Activated T-helper 2 cell treated with anti-CD3 and anti-CD28 coated beads, Interferon-gamma antibody, Interleukin-2, Interleukin-4, amounts not matched to agents 10 μg/mL and 5 μg/mL and 100 μg/mL, durations not matched to agents 14 hours and 24 hours and 36 hours (primary cell): ENCODE measurements at regions not wholly inside any gene's neighbourhood (a gene's known extent, or its start where the extent isn't known, plus 50 kb on each side); places are given as distances from the start of the nearest gene placed in this dataset.

Source experiments
- DNase-seq: peaks from one replicate; pipeline ENCODE4 v3.0.0; 2021; ENCODE audit warnings: low spot score
- H3K27ac Mint-ChIP-seq: one replicate; pipeline ENCODE4 v1.8.0; 2021; ENCODE audit warnings: mixed read lengths
- H3K27me3 Mint-ChIP-seq: one replicate; pipeline ENCODE4 v1.8.0; 2021; ENCODE audit warnings: low read depth, mixed read lengths
- H3K36me3 Mint-ChIP-seq: one replicate; pipeline ENCODE4 v1.8.0; 2021; ENCODE audit warnings: low read depth, mixed read lengths
- H3K4me1 Mint-ChIP-seq: one replicate; pipeline ENCODE4 v1.8.0; 2021; ENCODE audit warnings: low read depth, mixed read lengths
- H3K4me3 Mint-ChIP-seq: one replicate; pipeline ENCODE4 v1.8.0; 2021; ENCODE audit warnings: low read depth, mild to moderate bottlenecking, moderate library complexity, mixed read lengths
- H3K9me3 Mint-ChIP-seq: one replicate; pipeline ENCODE4 v1.8.0; 2021; ENCODE audit warnings: mixed read lengths
- intact Hi-C: fragments of 100-400 bp; cut with micrococcal nuclease; formaldehyde crosslinking; loops from one replicate; pipeline ENCODE4 v1.15.1; 2023

DNA sequence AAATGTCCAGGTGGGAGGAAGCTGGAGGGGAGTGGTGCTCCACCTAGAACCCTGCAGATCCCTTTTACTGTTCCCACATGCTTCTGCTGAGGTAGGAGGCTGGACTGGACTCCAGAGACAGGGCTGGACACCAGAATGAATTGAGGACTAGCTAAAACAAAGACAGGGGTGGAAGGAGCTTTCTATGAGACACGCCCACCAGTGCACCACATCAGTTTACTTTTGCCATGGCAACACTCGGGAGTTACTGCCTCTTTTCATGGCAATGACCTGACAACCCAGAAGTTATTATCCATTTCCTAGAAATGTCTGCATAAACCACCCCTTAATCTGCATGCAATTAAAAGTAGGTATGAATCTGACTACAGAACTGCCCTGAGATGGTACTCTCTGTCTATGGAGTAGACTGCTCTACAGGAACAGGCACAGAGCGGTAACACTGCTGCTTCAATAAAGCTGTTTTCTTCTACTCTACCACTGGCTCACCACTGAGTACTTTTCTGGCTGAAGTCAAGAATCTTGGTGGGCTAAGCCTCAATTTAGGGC lies 211.7 kb downstream of the TFAP2C start:
- Mint-ChIP-seq H3K27ac (no peak overlapping the region), H3K4me1 (no peaks in the 10 kb centered on the region), H3K27me3 (no peaks in the 10 kb centered on the region), H3K36me3 (no peaks in the 10 kb centered on the region), H3K9me3 (no peaks in the 10 kb centered on the region), H3K4me3 (no peak overlapping the region)
- intact Hi-C loops: no loop called here
- DNase-seq: no peak

DNA sequence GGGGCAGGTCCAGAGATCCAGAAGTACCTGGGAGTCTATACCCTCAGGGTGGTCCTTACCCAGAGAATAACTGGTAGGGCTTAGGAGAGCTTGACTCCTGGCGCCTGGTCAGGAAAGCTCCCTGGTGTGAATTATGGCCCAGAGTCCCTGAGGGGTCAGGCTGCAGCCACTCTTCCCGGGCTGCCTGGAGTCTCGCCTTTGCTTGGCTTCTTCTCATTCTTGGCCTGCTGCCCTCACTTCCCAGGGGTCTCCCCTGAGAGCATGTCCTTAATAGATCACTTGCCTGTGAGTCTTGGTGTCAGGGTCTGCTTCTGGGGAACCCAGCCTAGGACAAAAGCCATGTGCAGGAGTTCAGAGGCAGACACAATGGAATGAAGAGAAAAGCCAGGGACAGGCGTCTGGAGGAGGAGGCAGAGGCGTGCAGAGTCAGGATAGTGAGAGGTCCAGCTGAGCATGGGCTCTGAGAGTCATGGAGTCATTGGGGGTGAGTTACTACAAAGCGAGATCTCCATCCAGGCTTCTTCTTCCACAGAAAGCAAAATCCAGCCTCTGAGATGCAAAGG lies 212.3 kb downstream of the TFAP2C start:
- no peak for DNase-seq
- no peaks in the 10 kb centered on the region for H3K27me3 Mint-ChIP-seq
- H3K36me3 Mint-ChIP-seq: no peaks in the 10 kb centered on the region
- no peak overlapping the region for H3K27ac Mint-ChIP-seq
- H3K9me3 Mint-ChIP-seq: no peaks in the 10 kb centered on the region
- intact Hi-C loops: no loop called here
- H3K4me1 Mint-ChIP-seq: no peaks in the 10 kb centered on the region
- no peak overlapping the region for H3K4me3 Mint-ChIP-seq

DNA sequence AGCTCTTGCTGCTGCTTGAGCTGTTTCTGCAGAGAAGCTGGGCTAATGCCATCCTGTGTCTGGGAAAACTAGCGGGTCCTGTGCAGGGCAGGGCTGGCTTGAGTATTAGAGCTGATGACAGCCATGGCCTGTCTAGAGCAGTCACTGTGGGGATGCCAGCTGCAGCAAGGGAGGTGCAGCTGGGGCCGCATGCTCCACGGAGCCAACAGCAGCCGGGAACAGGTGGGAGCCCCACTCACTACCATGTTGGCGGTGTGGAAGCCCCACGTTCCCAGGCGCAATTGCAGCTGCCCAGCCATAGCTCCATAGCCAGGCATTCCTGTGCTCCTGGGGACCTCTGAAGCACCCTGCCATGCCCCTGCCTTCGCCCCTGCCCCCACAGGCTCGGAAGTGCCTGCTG lies 212.9 kb downstream of the TFAP2C start:
- intact Hi-C loops: no loop called here
- no peak for DNase-seq
- Mint-ChIP-seq H3K27ac (no peak overlapping the region), H3K4me1 (no peaks in the 10 kb centered on the region), H3K36me3 (no peaks in the 10 kb centered on the region), H3K27me3 (no peaks in the 10 kb centered on the region), H3K4me3 (no peak overlapping the region), H3K9me3 (no peaks in the 10 kb centered on the region)

DNA sequence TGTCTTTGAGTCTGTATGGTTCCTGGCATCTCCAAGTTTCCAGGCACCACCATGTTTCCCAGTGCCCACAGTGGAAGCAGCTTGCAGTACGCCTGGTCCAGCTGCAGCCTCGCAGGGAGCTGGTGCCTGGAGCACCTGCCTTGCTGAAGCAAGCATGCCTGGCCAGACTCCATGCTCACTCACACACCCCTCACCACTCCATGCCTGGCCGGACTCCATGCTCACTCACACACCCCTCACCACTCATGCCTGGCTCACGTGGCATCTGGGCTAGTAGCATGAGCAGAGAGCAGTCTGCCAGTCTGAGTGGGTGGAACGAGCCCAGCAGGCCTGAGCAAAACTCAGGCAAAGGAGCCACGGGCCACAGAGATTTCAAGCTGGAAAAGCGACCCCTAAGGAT lies 214.3 kb downstream of the TFAP2C start:
- Mint-ChIP-seq H3K27me3 (no peaks in the 10 kb centered on the region), H3K27ac (no peak overlapping the region), H3K4me1 (no peaks in the 10 kb centered on the region), H3K9me3 (no peaks in the 10 kb centered on the region), H3K4me3 (no peak overlapping the region), H3K36me3 (no peaks in the 10 kb centered on the region)
- DNase-seq: no peak
- intact Hi-C loops: no loop called here

DNA sequence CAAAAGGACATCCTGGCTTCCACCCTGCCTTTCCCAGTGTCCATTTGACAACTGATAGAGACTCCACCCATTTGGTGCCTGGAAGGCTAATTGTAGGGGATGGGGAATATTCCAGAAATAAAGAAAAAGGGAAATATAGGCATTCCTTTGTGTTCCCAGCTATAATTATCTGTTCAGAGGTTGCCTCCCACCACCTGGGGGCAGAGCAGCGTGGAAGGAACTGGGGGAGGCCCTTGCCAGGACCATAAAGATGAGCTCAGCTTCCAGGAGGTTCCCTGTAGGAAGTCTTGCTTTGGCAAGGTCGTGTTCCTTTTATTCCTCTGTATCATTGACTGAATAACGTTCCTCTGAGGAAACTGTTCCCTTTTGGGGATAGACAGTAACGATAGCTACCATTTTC lies 214.7 kb downstream of the TFAP2C start:
- H3K9me3 Mint-ChIP-seq: no peaks in the 10 kb centered on the region

DNA sequence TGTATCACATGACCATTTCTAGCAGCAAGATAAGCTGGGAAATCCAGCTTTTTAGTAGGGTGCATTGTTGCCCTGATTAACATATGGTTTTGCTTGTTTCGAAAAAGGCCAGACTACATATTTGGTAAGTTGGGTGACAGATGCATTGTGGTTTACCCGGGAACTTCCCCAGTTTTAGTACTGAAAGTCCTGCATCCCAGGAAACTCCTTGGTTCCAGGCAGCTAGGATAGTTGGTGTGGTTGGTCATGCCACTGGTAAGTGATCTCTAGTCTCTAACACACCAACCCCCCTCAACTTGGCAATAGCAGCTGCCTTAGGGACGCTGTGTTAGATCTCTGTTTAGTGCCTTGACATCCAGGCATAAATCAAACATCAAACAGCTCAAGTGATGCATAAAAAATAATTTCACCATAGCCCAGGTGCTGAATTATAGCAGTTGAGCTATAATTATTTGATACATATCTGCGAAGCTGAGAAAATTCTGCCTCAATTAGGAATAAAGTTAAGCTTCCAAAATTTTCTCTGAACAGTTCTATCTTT lies 216.5 kb downstream of the TFAP2C start:
- no peaks in the 10 kb centered on the region for H3K4me1 Mint-ChIP-seq
- H3K9me3 Mint-ChIP-seq: no peaks in the 10 kb centered on the region
- intact Hi-C loops: no loop called here
- H3K36me3 Mint-ChIP-seq: no peaks in the 10 kb centered on the region
- DNase-seq: no peak
- H3K4me3 Mint-ChIP-seq: no peak overlapping the region
- H3K27me3 Mint-ChIP-seq: no peaks in the 10 kb centered on the region
- H3K27ac Mint-ChIP-seq: no peak overlapping the region

More for the DNA sequence above, 214.7 kb downstream of the TFAP2C start:
- H3K27me3 Mint-ChIP-seq: no peaks in the 10 kb centered on the region
- no peak overlapping the region for H3K4me3 Mint-ChIP-seq
- no peaks in the 10 kb centered on the region for H3K4me1 Mint-ChIP-seq
- DNase-seq: no peak
- no peaks in the 10 kb centered on the region for H3K36me3 Mint-ChIP-seq
- H3K27ac Mint-ChIP-seq: no peak overlapping the region
- intact Hi-C loops: no loop called here

DNA sequence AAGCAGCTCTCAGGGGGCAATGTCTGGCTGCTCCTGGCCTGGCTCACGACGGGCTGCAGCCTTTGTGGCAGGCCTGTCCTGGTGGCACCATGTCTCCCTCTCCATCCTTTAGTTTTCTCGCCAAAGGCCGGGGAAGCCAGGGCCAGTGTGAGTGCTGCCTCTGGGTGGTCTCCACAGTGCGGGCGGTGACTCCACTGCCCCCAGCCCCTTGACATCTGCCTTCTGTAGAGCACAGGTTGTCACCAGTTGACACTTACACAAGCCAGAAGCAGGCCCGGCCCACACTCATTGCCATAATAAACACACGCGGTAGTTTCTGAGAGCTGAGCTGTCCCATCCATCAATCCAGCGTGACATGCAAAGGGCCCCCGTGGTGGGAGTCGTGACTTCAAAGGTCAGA lies 219.5 kb downstream of the TFAP2C start:
- Mint-ChIP-seq H3K27me3 (no peaks in the 10 kb centered on the region), H3K36me3 (no peaks in the 10 kb centered on the region), H3K4me1 (no peaks in the 10 kb centered on the region), H3K27ac (no peak overlapping the region), H3K9me3 (no peaks in the 10 kb centered on the region), H3K4me3 (no peak overlapping the region)
- intact Hi-C loops: no loop called here
- no peak for DNase-seq

DNA sequence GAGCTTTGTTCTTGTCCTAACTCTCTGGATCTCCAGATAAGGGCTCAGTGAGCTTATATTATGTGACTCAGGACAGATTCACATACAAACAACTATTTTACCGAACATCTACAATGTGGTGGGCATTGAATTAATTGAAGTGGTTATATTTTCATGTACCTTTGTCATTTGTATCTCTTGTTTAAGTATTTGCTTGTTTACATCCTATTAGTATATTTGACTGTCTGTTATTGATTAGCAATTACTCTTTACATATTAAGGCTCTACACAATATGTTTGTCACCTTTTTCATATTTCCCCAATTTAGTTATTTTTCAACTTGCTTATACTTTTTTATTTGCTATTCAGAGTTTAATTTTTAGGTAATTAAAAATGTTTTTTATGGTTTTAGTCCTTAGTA lies 222.4 kb downstream of the TFAP2C start:
- Mint-ChIP-seq H3K9me3 (no peaks in the 10 kb centered on the region), H3K4me1 (no peaks in the 10 kb centered on the region), H3K27me3 (no peaks in the 10 kb centered on the region), H3K4me3 (no peak overlapping the region), H3K27ac (no peak overlapping the region), H3K36me3 (no peaks in the 10 kb centered on the region)
- intact Hi-C loops: no loop called here
- DNase-seq: no peak

DNA sequence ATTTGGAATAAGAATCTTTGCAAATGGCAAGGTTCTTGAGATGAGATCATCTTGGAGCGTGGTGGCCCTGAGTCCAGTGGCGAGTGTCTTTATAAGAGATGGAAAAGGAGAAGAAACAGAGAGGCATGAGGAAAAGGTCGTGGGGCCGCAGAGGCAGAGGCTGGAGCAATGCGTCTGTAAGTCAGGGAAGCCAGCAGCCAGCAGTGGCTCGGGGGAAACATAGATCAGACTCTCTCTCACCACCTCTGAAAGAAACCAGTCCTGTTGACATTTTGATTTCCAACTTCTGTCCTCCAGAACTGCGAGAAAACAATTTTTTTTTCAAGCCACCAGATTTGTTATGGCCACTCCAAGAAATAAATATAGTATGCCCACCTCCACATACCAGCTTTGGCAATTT lies 226.6 kb downstream of the TFAP2C start:
- Mint-ChIP-seq H3K36me3 (no peaks in the 10 kb centered on the region), H3K27me3 (peaks cover 2% of the 10 kb centered on the region), H3K27ac (no peak overlapping the region), H3K4me1 (no peaks in the 10 kb centered on the region), H3K4me3 (no peak overlapping the region), H3K9me3 (no peaks in the 10 kb centered on the region)
- no peak for DNase-seq
- intact Hi-C loops: no loop called here

DNA sequence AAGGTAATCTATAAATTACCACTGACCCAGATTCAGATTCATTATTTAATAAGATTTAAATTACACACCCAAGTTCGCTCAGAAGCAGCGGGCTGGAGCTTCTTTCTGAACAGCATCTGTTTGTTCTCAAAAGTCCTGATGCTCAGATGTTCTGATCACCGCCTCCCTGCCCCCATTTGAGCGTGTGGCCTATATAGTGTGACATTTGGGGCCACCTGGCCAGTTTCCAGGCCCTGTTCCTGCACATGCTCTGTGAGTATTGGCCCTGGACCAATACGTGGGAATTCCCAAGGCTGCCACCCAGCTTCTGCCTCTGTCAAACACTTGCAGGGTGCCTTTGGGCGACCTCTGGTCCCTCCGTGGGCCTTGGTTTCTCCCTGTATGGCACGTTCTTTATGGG lies 228.8 kb downstream of the TFAP2C start:
- Mint-ChIP-seq H3K4me1 (no peaks in the 10 kb centered on the region), H3K27me3 (peaks cover 4% of the 10 kb centered on the region), H3K27ac (no peak overlapping the region), H3K36me3 (no peaks in the 10 kb centered on the region), H3K9me3 (no peaks in the 10 kb centered on the region), H3K4me3 (no peak overlapping the region)
- intact Hi-C loops: no loop called here
- no peak for DNase-seq

DNA sequence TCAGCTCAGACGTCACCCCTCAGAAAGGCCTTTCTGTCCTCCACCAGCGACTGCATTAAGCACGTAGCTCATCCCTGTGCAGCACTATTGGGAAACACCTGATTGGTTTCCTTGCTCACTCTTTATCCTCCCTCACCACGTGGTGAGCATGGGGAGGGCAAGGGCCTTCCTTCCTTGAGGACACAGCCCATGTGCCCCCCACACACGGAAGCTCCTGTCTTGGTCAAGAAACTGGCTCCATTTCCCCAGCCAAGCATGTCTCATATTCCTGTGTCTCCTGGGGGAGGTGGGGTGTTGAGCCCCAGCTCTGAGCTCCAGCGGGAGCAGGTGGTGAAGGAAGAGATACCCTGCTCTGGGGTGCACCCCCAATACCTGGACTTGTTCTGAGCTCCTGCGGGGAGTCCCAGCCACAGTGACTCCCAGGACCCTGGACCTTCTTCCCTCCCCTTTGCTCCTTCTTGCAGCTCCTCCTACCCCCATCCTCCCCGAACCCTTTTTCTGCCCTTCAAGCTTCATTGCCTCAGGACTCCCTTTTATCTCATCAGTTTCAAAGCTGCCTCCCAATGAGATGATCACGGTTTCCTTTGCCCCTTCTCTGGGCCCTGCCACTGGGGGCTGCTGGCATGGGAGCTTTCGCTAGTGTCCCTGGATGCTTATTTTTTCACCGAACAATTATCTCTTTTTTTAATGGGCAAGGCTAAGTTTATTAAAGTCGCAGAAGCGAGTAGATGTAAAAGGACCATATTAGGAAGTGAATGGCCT lies 230.1 kb downstream of the TFAP2C start:
- H3K4me1 Mint-ChIP-seq: no peaks in the 10 kb centered on the region
- no peak overlapping the region for H3K27ac Mint-ChIP-seq
- H3K4me3 Mint-ChIP-seq: no peak overlapping the region
- intact Hi-C loops: no loop called here
- H3K27me3 Mint-ChIP-seq: peaks cover 4% of the 10 kb centered on the region
- no peaks in the 10 kb centered on the region for H3K36me3 Mint-ChIP-seq
- H3K9me3 Mint-ChIP-seq: no peaks in the 10 kb centered on the region
- no peak for DNase-seq

DNA sequence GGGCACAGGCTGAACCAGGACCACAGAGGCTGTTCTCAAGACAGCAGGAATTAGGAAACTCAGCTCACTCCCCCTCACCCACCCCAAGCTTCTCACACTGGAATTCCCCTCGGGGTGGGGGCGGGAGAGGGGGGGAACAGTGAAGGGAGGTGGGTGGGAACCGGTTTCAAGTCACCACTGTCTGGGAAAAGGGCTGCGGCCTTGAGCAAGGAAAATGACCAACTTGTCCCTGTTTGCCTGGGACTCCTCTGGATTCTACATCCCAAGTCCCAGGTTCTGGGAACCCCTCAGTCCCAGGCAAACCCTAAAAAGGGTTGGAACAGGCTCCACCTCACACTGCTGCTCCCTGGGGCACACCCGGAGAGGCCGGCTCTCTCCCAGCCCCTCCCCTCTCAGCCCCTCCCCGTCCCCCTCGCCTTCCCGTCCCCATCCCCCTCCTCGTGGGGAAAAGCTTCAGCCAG lies 230.7 kb downstream of the TFAP2C start:
- Mint-ChIP-seq H3K36me3 (no peaks in the 10 kb centered on the region), H3K27ac (no peak overlapping the region), H3K27me3 (peaks cover 4% of the 10 kb centered on the region), H3K9me3 (no peaks in the 10 kb centered on the region), H3K4me1 (no peaks in the 10 kb centered on the region), H3K4me3 (no peak overlapping the region)
- DNase-seq: no peak
- intact Hi-C loops: no loop called here

DNA sequence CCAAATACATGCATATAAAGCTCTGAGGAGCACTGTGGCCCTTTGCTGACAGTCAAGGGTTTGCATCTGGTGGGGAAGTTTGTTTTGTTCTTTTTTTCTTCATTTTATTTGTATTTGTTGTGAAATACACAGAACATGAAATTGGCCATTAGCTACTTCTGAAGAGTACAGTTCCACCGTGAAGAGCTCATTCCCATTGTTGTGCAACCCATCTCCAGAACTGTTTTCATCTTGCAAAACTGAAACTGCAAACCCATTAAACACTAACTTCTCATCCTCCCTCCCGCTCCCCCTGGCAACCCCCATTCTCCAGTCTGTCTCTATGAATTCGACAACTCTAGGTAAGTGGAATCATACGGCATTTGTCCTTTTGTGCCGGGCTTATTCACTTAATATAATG lies 231.3 kb downstream of the TFAP2C start:
- intact Hi-C loops: no loop called here
- no peak for DNase-seq
- no peak overlapping the region for H3K4me3 Mint-ChIP-seq
- H3K27ac Mint-ChIP-seq: no peak overlapping the region
- H3K9me3 Mint-ChIP-seq: no peaks in the 10 kb centered on the region
- peaks cover 4% of the 10 kb centered on the region for H3K27me3 Mint-ChIP-seq
- H3K36me3 Mint-ChIP-seq: no peaks in the 10 kb centered on the region
- no peaks in the 10 kb centered on the region for H3K4me1 Mint-ChIP-seq
